GM18511 (cell line): ENCODE measurements at regions not wholly inside any gene's neighbourhood (a gene's known extent, or its start where the extent isn't known, plus 50 kb on each side); places are given as distances from the start of the nearest gene placed in this dataset.
"Not testable (repeated sequence)": the region's sequence is repeated elsewhere in the genome, so short reads cannot be mapped to it uniquely, and the experiment has no call there.

Experiments
- ATAC-seq: cut with Tn5 transposase; IDR thresholded peaks from one replicate; pipeline ENCODE4 v1.9.1; 2021; ENCODE audit warnings: mild to moderate bottlenecking, moderate library complexity; ENCODE audit not compliant: unreplicated experiment

- not testable (repeated sequence) for ATAC-seq
Measured at GRCh38 chr7:6989968-6990367, 163.9 kb upstream of the CCZ1B start.

- ATAC-seq, result not testable (repeated sequence)
Measured at GRCh38 chr7:6990426-6991152, 164.5 kb upstream of the CCZ1B start.

GRCh38 chr7:6991169-6991611, 165.1 kb upstream of the CCZ1B start:
- ATAC-seq, result not testable (repeated sequence)

GRCh38 chr7:6991686-6992085, 165.6 kb upstream of the CCZ1B start:
- not testable (repeated sequence) for ATAC-seq

GRCh38 chr7:6992133-6992532, 166.1 kb upstream of the CCZ1B start:
- not testable (repeated sequence) for ATAC-seq

- not testable (repeated sequence) for ATAC-seq
Measured at GRCh38 chr7:6995026-6995425, 169.0 kb upstream of the CCZ1B start.

- not testable (repeated sequence) for ATAC-seq
Measured at GRCh38 chr7:6995493-6996289, 169.6 kb upstream of the CCZ1B start.

GRCh38 chr7:6999067-6999666, 173.1 kb upstream of the CCZ1B start:
- ATAC-seq, result not testable (repeated sequence)

GRCh38 chr7:7002418-7003062, 176.5 kb upstream of the CCZ1B start:
- no peak for ATAC-seq

- no peak for ATAC-seq
Measured at GRCh38 chr7:7005303-7005702, 177.0 kb upstream of the C1GALT1 start.

- not testable (repeated sequence) for ATAC-seq
Measured at GRCh38 chr7:7005949-7006348, 176.4 kb upstream of the C1GALT1 start.

GRCh38 chr7:7011241-7011640, 171.1 kb upstream of the C1GALT1 start:
- not testable (repeated sequence) for ATAC-seq

- not testable (repeated sequence) for ATAC-seq
Measured at GRCh38 chr7:7011751-7012150, 170.6 kb upstream of the C1GALT1 start.

- no peak for ATAC-seq
Measured at GRCh38 chr7:7014827-7015595, 167.3 kb upstream of the C1GALT1 start.

- no peak for ATAC-seq
Measured at GRCh38 chr7:7017707-7018280, 164.6 kb upstream of the C1GALT1 start.

- no peak for ATAC-seq
Measured at GRCh38 chr7:7018290-7018689, 164.1 kb upstream of the C1GALT1 start.

- no peak for ATAC-seq
Measured at GRCh38 chr7:7032221-7032620, 150.1 kb upstream of the C1GALT1 start.

GRCh38 chr7:7035851-7036250, 146.5 kb upstream of the C1GALT1 start:
- ATAC-seq, result no peak

GRCh38 chr7:7042286-7042893, 140.0 kb upstream of the C1GALT1 start:
- ATAC-seq, result not testable (repeated sequence)

GRCh38 chr7:7044806-7045205, 137.5 kb upstream of the C1GALT1 start:
- ATAC-seq, result no peak
